ENCODE measurements at regions not wholly inside any gene's neighbourhood (a gene's known extent, or its start where the extent isn't known, plus 50 kb on each side); places are given as distances from the start of the nearest gene placed in this dataset.

- DNase-seq (ENCODE audit: low spot score in 2 of 2): no peak
- Histone ChIP-seq H3K9me3 (peaks cover 0 to 6% (median 0%) of the 10 kb centered on the region in 4 donors), H3K36me3 (no peaks in the 10 kb centered on the region), H3K4me1 (no peaks in the 10 kb centered on the region), H3K27ac (no peak overlapping the region), H3K4me3 (no peak overlapping the region), H3K27me3 (no peaks in the 10 kb centered on the region)
- TF ChIP-seq EP300 (IDR thresholded peaks at IDR 0.05): no peak
- no peak for TF ChIP-seq CTCF (IDR thresholded peaks at IDR 0.05)
- TF ChIP-seq POLR2A (IDR thresholded peaks at IDR 0.05): no peak
These were observed 281.7 kb downstream of the CCDC85A start for GRCh38 chr2:56465491-56465890.

GRCh38 chr2:56473524-56473923, 289.7 kb downstream of the CCDC85A start:
- H3K36me3 ChIP-seq: no peaks in the 10 kb centered on the region
- TF ChIP-seq CTCF (IDR thresholded peaks at IDR 0.05) (no peak), POLR2A (IDR thresholded peaks at IDR 0.05) (no peak), EP300 (IDR thresholded peaks at IDR 0.05) (no peak)
- no peak overlapping the region for H3K4me3 ChIP-seq
- no peak for DNase-seq (ENCODE audit: low spot score in 2 of 2)
- no peaks in the 10 kb centered on the region for H3K4me1 ChIP-seq
- no peak overlapping the region for H3K27ac ChIP-seq
- H3K27me3 ChIP-seq: no peaks in the 10 kb centered on the region
- peaks cover 0 to 3% (median 0%) of the 10 kb centered on the region in 4 donors for H3K9me3 ChIP-seq

- Histone ChIP-seq H3K9me3 (no peaks in the 10 kb centered on the region), H3K4me1 (no peaks in the 10 kb centered on the region), H3K36me3 (no peaks in the 10 kb centered on the region), H3K27ac (no peak overlapping the region), H3K27me3 (no peaks in the 10 kb centered on the region), H3K4me3 (no peak overlapping the region)
- no peak for TF ChIP-seq CTCF (IDR thresholded peaks at IDR 0.05)
- TF ChIP-seq EP300 (IDR thresholded peaks at IDR 0.05): no peak
- TF ChIP-seq POLR2A (IDR thresholded peaks at IDR 0.05): no peak
- DNase-seq (ENCODE audit: low spot score in 2 of 2): no peak
- WGBS, 2 donors: 36 to 38% methylated on average over 4 of the region's 4 CpGs
These were observed 290.8 kb downstream of the CCDC85A start for GRCh38 chr2:56474412-56475158.

GRCh38 chr2:56475191-56475590, 291.4 kb downstream of the CCDC85A start:
- no peak for DNase-seq (ENCODE audit: low spot score in 2 of 2)
- Histone ChIP-seq H3K27me3 (no peaks in the 10 kb centered on the region), H3K27ac (no peak overlapping the region), H3K36me3 (no peaks in the 10 kb centered on the region), H3K4me3 (no peak overlapping the region), H3K9me3 (no peaks in the 10 kb centered on the region), H3K4me1 (no peaks in the 10 kb centered on the region)
- no peak for TF ChIP-seq POLR2A (IDR thresholded peaks at IDR 0.05)
- TF ChIP-seq EP300 (IDR thresholded peaks at IDR 0.05): no peak
- TF ChIP-seq CTCF (IDR thresholded peaks at IDR 0.05): no peak
- 66 to 78% methylated on average over 2 of the region's 2 CpGs for WGBS, 2 donors

GRCh38 chr2:56476509-56477071, 292.8 kb downstream of the CCDC85A start:
- Histone ChIP-seq H3K27me3 (no peaks in the 10 kb centered on the region), H3K36me3 (no peaks in the 10 kb centered on the region), H3K9me3 (no peaks in the 10 kb centered on the region), H3K4me3 (no peak overlapping the region), H3K27ac (no peak overlapping the region), H3K4me1 (no peaks in the 10 kb centered on the region)
- no peak for TF ChIP-seq EP300 (IDR thresholded peaks at IDR 0.05)
- TF ChIP-seq POLR2A (IDR thresholded peaks at IDR 0.05): no peak
- no peak for TF ChIP-seq CTCF (IDR thresholded peaks at IDR 0.05)
- no peak for DNase-seq (ENCODE audit: low spot score in 2 of 2)
- WGBS, 2 donors: 68 to 74% methylated on average over 8 of the region's 8 CpGs

Data from tibial nerve (tissue), 4 donors.